ENCODE measurements at regions not wholly inside any gene's neighbourhood (a gene's known extent, or its start where the extent isn't known, plus 50 kb on each side); places are given as distances from the start of the nearest gene placed in this dataset.

GRCh38 chr12:100724071-100724470 lies 70.5 kb upstream of the ANO4 start:
- TF ChIP-seq, protein P1, sequence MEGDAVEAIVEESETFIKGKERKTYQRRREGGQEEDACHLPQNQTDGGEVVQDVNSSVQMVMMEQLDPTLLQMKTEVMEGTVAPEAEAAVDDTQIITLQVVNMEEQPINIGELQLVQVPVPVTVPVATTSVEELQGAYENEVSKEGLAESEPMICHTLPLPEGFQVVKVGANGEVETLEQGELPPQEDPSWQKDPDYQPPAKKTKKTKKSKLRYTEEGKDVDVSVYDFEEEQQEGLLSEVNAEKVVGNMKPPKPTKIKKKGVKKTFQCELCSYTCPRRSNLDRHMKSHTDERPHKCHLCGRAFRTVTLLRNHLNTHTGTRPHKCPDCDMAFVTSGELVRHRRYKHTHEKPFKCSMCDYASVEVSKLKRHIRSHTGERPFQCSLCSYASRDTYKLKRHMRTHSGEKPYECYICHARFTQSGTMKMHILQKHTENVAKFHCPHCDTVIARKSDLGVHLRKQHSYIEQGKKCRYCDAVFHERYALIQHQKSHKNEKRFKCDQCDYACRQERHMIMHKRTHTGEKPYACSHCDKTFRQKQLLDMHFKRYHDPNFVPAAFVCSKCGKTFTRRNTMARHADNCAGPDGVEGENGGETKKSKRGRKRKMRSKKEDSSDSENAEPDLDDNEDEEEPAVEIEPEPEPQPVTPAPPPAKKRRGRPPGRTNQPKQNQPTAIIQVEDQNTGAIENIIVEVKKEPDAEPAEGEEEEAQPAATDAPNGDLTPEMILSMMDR (IDR thresholded peaks at IDR 0.05; ENCODE audit: insufficient read depth, low read depth, low read length) = no peak
- TF ChIP-seq EZH2 (IDR thresholded peaks at IDR 0.05; ENCODE audit: insufficient read depth, low read length) = no peak
